NCI-H1694 (cell line): ENCODE measurements at regions not wholly inside any gene's neighbourhood (a gene's known extent, or its start where the extent isn't known, plus 50 kb on each side); places are given as distances from the start of the nearest gene placed in this dataset.
A peak's percentile ranks its signal among the peaks of the same experiment; 100 is the strongest.

ENCODE experiments used
- DNase-seq: peaks from one replicate; lab custom pipeline; 2025; lab: John Stamatoyannopoulos, UW

- DNase-seq = no peak
Observed at GRCh38 chr4:43345323-43345925, 452.9 kb downstream of the GRXCR1 start.

GRCh38 chr4:43348591-43348990, 456.1 kb downstream of the GRXCR1 start:
- no peak for DNase-seq

- DNase-seq = no peak
Observed at GRCh38 chr4:43351970-43352806, 459.7 kb downstream of the GRXCR1 start.

GRCh38 chr4:43352859-43353258, 460.3 kb downstream of the GRXCR1 start:
- DNase-seq = no peak

- no peak for DNase-seq
Observed at GRCh38 chr4:43353552-43353951, 461.0 kb downstream of the GRXCR1 start.

- DNase-seq = no peak
Observed at GRCh38 chr4:43356786-43357185, 464.3 kb downstream of the GRXCR1 start.

- peak; percentile 27 for DNase-seq
Observed at GRCh38 chr4:43357252-43357974, 464.9 kb downstream of the GRXCR1 start.

GRCh38 chr4:43360296-43360695, 467.8 kb downstream of the GRXCR1 start:
- DNase-seq = no peak

GRCh38 chr4:43362875-43363636, 470.5 kb downstream of the GRXCR1 start:
- no peak for DNase-seq

- DNase-seq = no peak
Observed at GRCh38 chr4:43369036-43369594, 476.6 kb downstream of the GRXCR1 start.

- no peak for DNase-seq
Observed at GRCh38 chr4:43373201-43373600, 480.7 kb downstream of the GRXCR1 start.

GRCh38 chr4:43374216-43374751, 481.8 kb downstream of the GRXCR1 start:
- peak; percentile 17 for DNase-seq

- DNase-seq = peak; percentile 43
Observed at GRCh38 chr4:43379016-43379415, 486.5 kb downstream of the GRXCR1 start.

GRCh38 chr4:43380093-43380492, 487.6 kb downstream of the GRXCR1 start:
- no peak for DNase-seq

- no peak for DNase-seq
Observed at GRCh38 chr4:43391069-43391468, 498.6 kb downstream of the GRXCR1 start.

GRCh38 chr4:43394976-43395375, 502.5 kb downstream of the GRXCR1 start:
- DNase-seq = no peak

GRCh38 chr4:43399726-43400125, 507.2 kb downstream of the GRXCR1 start:
- DNase-seq = no peak

GRCh38 chr4:43402393-43402792, 509.9 kb downstream of the GRXCR1 start:
- no peak for DNase-seq

GRCh38 chr4:43410636-43411035, 518.1 kb downstream of the GRXCR1 start:
- no peak for DNase-seq

GRCh38 chr4:43411226-43411625, 518.7 kb downstream of the GRXCR1 start:
- no peak for DNase-seq

- no peak for DNase-seq
Observed at GRCh38 chr4:43423276-43423675, 530.8 kb downstream of the GRXCR1 start.

- DNase-seq = no peak
Observed at GRCh38 chr4:43425206-43425605, 532.7 kb downstream of the GRXCR1 start.
